ENCODE measurements at regions not wholly inside any gene's neighbourhood (a gene's known extent, or its start where the extent isn't known, plus 50 kb on each side); places are given as distances from the start of the nearest gene placed in this dataset.

- Mint-ChIP-seq H3K36me3 (ENCODE audit: insufficient read depth, unreplicated experiment) (no peaks in the 10 kb centered on the region), H3K4me1 (ENCODE audit: low read depth, unreplicated experiment) (no peaks in the 10 kb centered on the region), H3K9me3 (ENCODE audit: unreplicated experiment) (no peaks in the 10 kb centered on the region), H3K27ac (ENCODE audit: unreplicated experiment) (no peak overlapping the region), H3K4me3 (ENCODE audit: unreplicated experiment) (no peak overlapping the region), H3K27me3 (ENCODE audit: insufficient read depth, unreplicated experiment) (no peaks in the 10 kb centered on the region)
- TF ChIP-seq CTCF (IDR thresholded peaks at IDR 0.05; ENCODE audit: insufficient read depth in 1 of 2, low read depth in 1 of 2, low read length in 1 of 2, severe bottlenecking in 1 of 2, unreplicated experiment in 1 of 2) = no peak
- BruUV-seq (replicated peaks) = no TSS peak
- Histone ChIP-seq H3K4me1 (no peaks in the 10 kb centered on the region), H3K9me3 (no peaks in the 10 kb centered on the region; the same call in 1 of the 2 replicates), H3K4me3 (ENCODE audit: low read depth, low read length) (no peak overlapping the region), H3K27me3 (replicated peaks; ENCODE audit: control insufficient read depth, insufficient read depth, low read length) (no peaks in the 10 kb centered on the region), H3K36me3 (ENCODE audit: control insufficient read depth, insufficient read depth, low read length) (no peaks in the 10 kb centered on the region)
- ChIA-PET POLR2A (no interaction called here), CTCF (no interaction called here)
- no peak for DNase-seq
- intact Hi-C loops (cut with micrococcal nuclease; ENCODE audit: unreplicated experiment) = no loop called here
These were observed 499.6 kb upstream of the KCNMB2 start for GRCh38 chr3:178036451-178037144.

- POLR2A ChIA-PET = no interaction called here
- H3K27me3 Mint-ChIP-seq (ENCODE audit: insufficient read depth, unreplicated experiment) = no peaks in the 10 kb centered on the region
- TF ChIP-seq CTCF (IDR thresholded peaks at IDR 0.05; ENCODE audit: insufficient read depth in 1 of 2, low read depth in 1 of 2, low read length in 1 of 2, severe bottlenecking in 1 of 2, unreplicated experiment in 1 of 2) = no peak
These were observed 494.3 kb upstream of the KCNMB2 start for GRCh38 chr3:178041931-178042330.

GRCh38 chr3:178042376-178042775, 493.9 kb upstream of the KCNMB2 start:
- Histone ChIP-seq H3K9me3 (no peaks in the 10 kb centered on the region), H3K27me3 (replicated peaks; ENCODE audit: control insufficient read depth, insufficient read depth, low read length) (no peaks in the 10 kb centered on the region), H3K36me3 (ENCODE audit: control insufficient read depth, insufficient read depth, low read length) (no peaks in the 10 kb centered on the region), H3K4me3 (ENCODE audit: low read depth, low read length) (no peak overlapping the region), H3K4me1 (no peaks in the 10 kb centered on the region)
- ChIA-PET CTCF (no interaction called here), POLR2A (no interaction called here)
- TF ChIP-seq CTCF (IDR thresholded peaks at IDR 0.05; ENCODE audit: insufficient read depth in 1 of 2, low read depth in 1 of 2, low read length in 1 of 2, severe bottlenecking in 1 of 2, unreplicated experiment in 1 of 2) = no peak
- no peak for DNase-seq
- Mint-ChIP-seq H3K4me1 (ENCODE audit: low read depth, unreplicated experiment) (no peaks in the 10 kb centered on the region), H3K27ac (ENCODE audit: unreplicated experiment) (no peak overlapping the region), H3K36me3 (ENCODE audit: insufficient read depth, unreplicated experiment) (no peaks in the 10 kb centered on the region), H3K4me3 (ENCODE audit: unreplicated experiment) (no peak overlapping the region), H3K27me3 (ENCODE audit: insufficient read depth, unreplicated experiment) (no peaks in the 10 kb centered on the region), H3K9me3 (ENCODE audit: unreplicated experiment) (no peaks in the 10 kb centered on the region)
- BruUV-seq (replicated peaks) = no TSS peak
- intact Hi-C loops (cut with micrococcal nuclease; ENCODE audit: unreplicated experiment) = no loop called here

More at GRCh38 chr3:178041931-178042330, 494.3 kb upstream of the KCNMB2 start:
- intact Hi-C loops (cut with micrococcal nuclease; ENCODE audit: unreplicated experiment) = no loop called here
- Histone ChIP-seq H3K36me3 (ENCODE audit: control insufficient read depth, insufficient read depth, low read length) (no peaks in the 10 kb centered on the region), H3K27me3 (replicated peaks; ENCODE audit: control insufficient read depth, insufficient read depth, low read length) (no peaks in the 10 kb centered on the region), H3K9me3 (no peaks in the 10 kb centered on the region), H3K4me3 (ENCODE audit: low read depth, low read length) (no peak overlapping the region), H3K4me1 (no peaks in the 10 kb centered on the region)
- H3K9me3 Mint-ChIP-seq (ENCODE audit: unreplicated experiment) = no peaks in the 10 kb centered on the region
- no peaks in the 10 kb centered on the region for H3K36me3 Mint-ChIP-seq (ENCODE audit: insufficient read depth, unreplicated experiment)
- CTCF ChIA-PET = no interaction called here
- H3K27ac Mint-ChIP-seq (ENCODE audit: unreplicated experiment) = no peak overlapping the region
- no peak overlapping the region for H3K4me3 Mint-ChIP-seq (ENCODE audit: unreplicated experiment)
- no peak for DNase-seq
- H3K4me1 Mint-ChIP-seq (ENCODE audit: low read depth, unreplicated experiment) = no peaks in the 10 kb centered on the region
- no TSS peak for BruUV-seq (replicated peaks)

Data from Caco-2 (cell line).